Large intestine (tissue), 3 donors: ENCODE measurements at regions not wholly inside any gene's neighbourhood (a gene's known extent, or its start where the extent isn't known, plus 50 kb on each side); places are given as distances from the start of the nearest gene placed in this dataset.

Source experiments
- DNase-seq, 2 donors: peaks; one replicate each; pipeline versions ENCODE4 v3.0.0 to v3.0.0-alpha.2; 2013
- H3K27ac ChIP-seq: one replicate; pipeline ENCODE4 v1.5.1; 2013; ENCODE audit warnings: low read length
- H3K27me3 ChIP-seq: 2 replicates; pipeline ENCODE4 v1.6.1; 2013; ENCODE audit warnings: low read length; ENCODE audit not compliant: control insufficient read depth, insufficient read depth
- H3K36me3 ChIP-seq: 2 replicates; pipeline ENCODE4 v1.6.1; 2013; ENCODE audit warnings: low read length; ENCODE audit not compliant: control insufficient read depth, insufficient read depth
- H3K4me1 ChIP-seq: one replicate; pipeline ENCODE4 v1.6.1; 2013; ENCODE audit warnings: low read length; ENCODE audit not compliant: control insufficient read depth, insufficient read depth
- H3K4me3 ChIP-seq: one replicate; pipeline ENCODE4 v1.5.1; 2013; ENCODE audit warnings: low read length
- H3K9me3 ChIP-seq: one replicate; pipeline ENCODE4 v1.6.1; 2013; ENCODE audit warnings: mild to moderate bottlenecking, low read depth, low read length, moderate library complexity; ENCODE audit not compliant: control insufficient read depth
- WGBS: methylation state at CpG from one replicate; pipeline ENCODE4 v1.1.5; 2013; ENCODE audit warnings: low lambda C conversion rate; ENCODE audit not compliant: insufficient coverage; 5-methylcytosine and 5-hydroxymethylcytosine counted together

DNA sequence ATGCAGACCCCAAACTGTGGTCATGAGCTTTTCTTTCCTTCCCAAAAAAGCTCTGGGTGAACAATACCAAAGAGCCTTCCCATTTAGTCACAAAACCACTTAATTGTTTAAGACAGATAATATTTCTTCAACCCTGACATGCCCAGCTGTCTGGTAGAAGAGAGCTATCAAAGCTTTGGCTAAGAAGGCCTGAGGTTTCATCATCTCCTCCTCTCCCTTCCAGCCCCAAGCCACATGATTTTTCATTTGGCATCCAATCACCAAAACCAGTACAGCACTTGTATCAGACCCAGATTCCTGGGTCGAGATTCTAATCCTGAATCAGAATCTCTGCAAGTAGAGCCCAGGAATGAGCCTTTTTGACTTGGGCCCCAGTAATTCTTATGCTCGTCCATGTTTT is 199.6 kb upstream of the TMEM260 start:
- WGBS = 33% methylated on average over 1 of the region's 2 CpGs
- no peaks in the 10 kb centered on the region for H3K9me3 ChIP-seq
- H3K36me3 ChIP-seq = no peaks in the 10 kb centered on the region

DNA sequence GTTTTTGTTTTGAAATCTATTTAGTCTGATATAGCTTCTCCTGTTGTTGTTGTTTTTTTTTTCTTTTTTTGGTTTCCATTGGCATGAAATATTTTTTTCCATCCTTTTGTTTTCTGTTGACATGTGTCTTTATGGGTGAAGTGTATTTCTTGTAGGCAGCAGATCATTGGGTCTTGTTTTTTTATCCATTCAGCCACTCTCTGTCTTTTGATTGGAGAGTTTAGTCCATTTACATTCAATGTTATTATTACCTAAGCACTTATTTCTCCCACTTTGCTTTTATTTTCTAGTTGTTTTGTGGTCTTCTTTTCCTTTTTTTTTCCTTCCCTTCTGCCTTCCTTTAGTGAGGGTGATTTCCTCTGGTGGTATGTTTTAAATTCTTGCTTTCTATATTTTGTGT is 193.6 kb upstream of the TMEM260 start:
- no peak overlapping the region for H3K4me3 ChIP-seq

More for the DNA sequence above, 199.6 kb upstream of the TMEM260 start:
- Histone ChIP-seq H3K4me3 (no peak overlapping the region), H3K4me1 (no peaks in the 10 kb centered on the region), H3K27me3 (no peaks in the 10 kb centered on the region), H3K27ac (no peak overlapping the region)
- no peak for DNase-seq

DNA sequence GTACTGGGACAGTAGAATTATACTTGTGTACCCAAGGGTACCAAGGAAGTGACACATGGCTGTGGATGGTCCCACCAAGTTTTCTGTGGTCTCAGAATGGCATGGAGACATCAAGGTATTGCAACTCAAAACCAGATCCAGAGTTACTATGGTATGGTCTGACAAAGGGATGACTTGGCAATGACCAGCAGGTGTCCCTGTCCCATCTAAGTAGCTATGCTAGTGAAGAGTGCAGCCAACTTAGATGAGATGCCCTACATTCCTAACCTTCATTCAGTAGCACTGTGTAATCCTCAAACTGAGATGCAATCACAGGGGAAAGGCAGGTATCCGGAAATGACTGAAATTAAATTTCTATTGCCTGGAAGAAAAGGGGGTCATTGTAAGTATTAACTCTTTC is 188.7 kb upstream of the TMEM260 start:
- Histone ChIP-seq H3K27me3 (no peaks in the 10 kb centered on the region), H3K27ac (no peak overlapping the region)
- WGBS = no CpG with 5 or more reads among the region's 1 CpG

More for the DNA sequence above, 193.6 kb upstream of the TMEM260 start:
- H3K27ac ChIP-seq = no peak overlapping the region
- H3K9me3 ChIP-seq = no peaks in the 10 kb centered on the region
- no peaks in the 10 kb centered on the region for H3K36me3 ChIP-seq
- no peaks in the 10 kb centered on the region for H3K27me3 ChIP-seq
- no peaks in the 10 kb centered on the region for H3K4me1 ChIP-seq
- DNase-seq = no peak

DNA sequence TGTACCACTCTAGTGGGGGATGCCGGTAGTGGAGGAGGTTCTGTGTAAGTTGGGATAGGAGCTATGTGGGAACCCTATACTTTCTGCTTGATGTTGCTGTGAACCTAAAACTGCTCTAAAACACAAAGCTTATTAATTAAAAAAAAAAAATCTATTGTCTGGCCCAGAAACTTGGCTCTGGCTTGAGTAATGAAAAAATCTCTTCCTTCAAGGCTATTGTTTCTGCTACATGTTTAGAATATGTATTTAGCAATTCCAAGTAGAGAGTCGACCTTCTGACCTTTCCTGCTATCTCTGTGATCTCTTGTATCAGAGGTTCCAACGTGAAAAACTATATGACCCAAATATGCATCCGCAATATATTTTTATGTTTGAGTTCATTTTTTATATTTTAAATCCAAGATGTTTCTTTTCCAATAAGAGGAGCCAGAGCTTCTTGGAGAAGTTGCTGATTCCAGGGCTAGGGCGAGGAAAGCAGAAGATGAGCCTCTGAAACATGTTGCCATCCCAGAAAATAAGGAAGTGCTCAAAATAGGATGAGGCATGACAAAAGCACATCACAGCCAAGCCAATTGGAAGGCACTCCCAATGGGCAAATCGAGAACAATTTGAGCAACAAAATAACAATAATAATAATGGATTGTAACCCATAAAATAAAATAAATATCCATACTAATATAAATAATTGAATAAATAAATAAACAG is 184.6 kb upstream of the TMEM260 start:
- no peak overlapping the region for H3K27ac ChIP-seq
- H3K4me3 ChIP-seq = no peak overlapping the region
- 56% methylated on average over 2 of the region's 6 CpGs for WGBS
- H3K9me3 ChIP-seq = no peaks in the 10 kb centered on the region
- H3K4me1 ChIP-seq = no peaks in the 10 kb centered on the region
- no peaks in the 10 kb centered on the region for H3K36me3 ChIP-seq
- no peaks in the 10 kb centered on the region for H3K27me3 ChIP-seq
- no peak for DNase-seq

More for the DNA sequence above, 188.7 kb upstream of the TMEM260 start:
- H3K4me3 ChIP-seq = no peak overlapping the region
- no peaks in the 10 kb centered on the region for H3K9me3 ChIP-seq
- DNase-seq = no peak
- H3K36me3 ChIP-seq = no peaks in the 10 kb centered on the region
- H3K4me1 ChIP-seq = no peaks in the 10 kb centered on the region

DNA sequence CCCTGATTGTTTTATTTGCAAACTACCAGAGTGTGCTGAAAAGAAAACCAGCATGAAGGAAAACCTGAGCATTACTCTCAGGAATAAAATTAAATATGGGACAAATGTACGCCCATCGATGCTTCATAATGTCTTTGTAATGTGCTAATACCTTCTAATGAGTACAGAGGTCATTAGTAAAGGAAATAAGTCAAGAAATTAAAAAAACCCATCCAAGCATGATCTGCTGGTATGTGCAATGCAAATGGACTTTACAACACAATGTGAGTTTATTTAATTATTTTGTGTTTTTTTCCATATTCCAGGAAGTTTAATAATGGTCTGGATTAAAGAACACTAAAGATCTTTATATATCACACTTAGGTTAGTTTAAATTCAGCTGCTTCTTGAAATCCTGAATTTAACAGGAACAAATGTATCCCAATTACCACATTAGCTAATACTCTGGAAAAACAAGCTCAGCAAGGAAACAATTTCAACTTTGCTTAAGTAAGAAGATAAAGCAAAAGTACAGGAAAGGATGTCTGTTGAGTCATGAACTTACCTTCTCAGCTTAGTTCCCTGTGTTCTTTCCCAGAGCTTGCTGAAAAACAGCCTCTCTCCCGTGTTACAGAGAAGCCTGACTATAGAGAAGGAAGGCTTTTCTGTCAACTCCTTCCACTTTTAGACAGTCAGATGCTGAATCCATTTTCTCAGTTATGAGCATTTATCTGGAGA is 179.3 kb upstream of the TMEM260 start:
- no peak for DNase-seq
- Histone ChIP-seq H3K36me3 (no peaks in the 10 kb centered on the region), H3K4me1 (no peaks in the 10 kb centered on the region), H3K4me3 (no peak overlapping the region), H3K27ac (no peak overlapping the region), H3K27me3 (no peaks in the 10 kb centered on the region), H3K9me3 (no peaks in the 10 kb centered on the region)
- 49% methylated on average over 2 of the region's 3 CpGs for WGBS

DNA sequence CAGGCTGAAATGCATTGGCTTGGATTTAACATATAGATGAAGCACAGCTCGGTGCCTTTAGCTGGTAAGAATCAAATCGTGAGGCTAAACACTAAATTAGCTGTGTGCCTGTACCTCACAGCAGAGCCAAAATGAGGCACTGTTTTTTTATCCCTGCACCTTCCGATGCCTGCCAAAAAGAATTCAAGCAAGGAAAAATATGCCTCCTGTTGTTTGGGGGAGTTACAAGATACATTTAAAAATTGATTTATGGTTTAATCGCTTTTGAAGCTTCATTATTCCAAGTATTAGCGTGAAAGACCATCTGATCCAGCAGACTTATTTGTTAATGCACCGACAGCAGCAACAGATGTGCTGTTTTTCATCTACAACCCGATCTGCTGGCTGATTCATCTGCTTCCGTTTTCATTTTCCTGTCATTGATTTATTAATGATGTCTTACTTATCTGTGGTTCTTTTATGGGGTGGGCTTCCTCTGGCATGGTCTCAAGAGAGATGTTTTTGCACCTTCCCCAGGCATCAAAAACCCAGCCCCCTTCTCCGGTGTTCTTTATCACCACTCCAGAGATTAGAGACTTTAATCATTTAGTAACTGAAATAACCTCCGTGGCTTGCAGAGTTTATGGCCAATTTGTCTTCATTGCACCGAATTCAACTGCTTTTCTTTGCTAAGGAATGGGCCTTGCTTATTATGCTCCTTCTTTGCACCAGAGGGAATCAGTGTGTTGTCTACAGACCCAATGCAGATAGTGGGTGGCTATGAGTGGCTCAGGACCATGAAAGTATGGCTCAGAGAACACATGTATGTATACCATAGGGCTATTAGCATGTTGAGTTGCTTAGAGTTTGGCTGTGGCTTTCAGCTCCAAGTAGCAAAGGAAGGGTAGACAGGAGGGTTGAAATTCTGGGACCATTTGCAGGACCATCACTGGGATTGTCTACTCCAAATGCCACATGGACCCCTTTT is 166.8 kb upstream of the TMEM260 start:
- Histone ChIP-seq H3K27ac (no peak overlapping the region), H3K4me3 (no peak overlapping the region), H3K27me3 (no peaks in the 10 kb centered on the region), H3K9me3 (no peaks in the 10 kb centered on the region), H3K4me1 (no peaks in the 10 kb centered on the region), H3K36me3 (no peaks in the 10 kb centered on the region)
- 36% methylated on average over 7 of the region's 11 CpGs for WGBS
- DNase-seq = no peak

DNA sequence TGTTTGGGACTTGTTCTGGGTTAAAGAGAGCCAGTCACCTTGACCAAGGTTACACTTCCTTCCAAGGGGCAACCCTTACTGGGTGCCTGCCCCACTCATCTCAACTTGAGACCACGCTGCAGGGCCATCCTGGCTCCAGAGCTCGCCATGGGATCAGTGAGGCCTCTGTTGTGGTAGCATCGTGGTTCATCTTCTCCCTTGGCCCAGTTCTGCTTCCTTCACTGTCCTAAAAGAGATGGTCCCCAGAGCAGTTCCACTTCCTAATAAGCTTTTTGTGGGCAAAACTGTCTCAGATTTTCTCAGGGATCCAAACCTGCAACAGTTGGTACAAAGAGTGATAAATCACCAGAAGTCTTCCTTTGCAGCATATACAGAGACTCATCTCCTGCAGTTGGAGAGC is 165.9 kb upstream of the TMEM260 start:
- H3K36me3 ChIP-seq = no peaks in the 10 kb centered on the region
- H3K27ac ChIP-seq = no peak overlapping the region
- DNase-seq = no peak
- H3K27me3 ChIP-seq = no peaks in the 10 kb centered on the region
- no peaks in the 10 kb centered on the region for H3K4me1 ChIP-seq
- no peaks in the 10 kb centered on the region for H3K9me3 ChIP-seq
- WGBS = no CpG with 5 or more reads among the region's 3 CpGs
- H3K4me3 ChIP-seq = no peak overlapping the region

DNA sequence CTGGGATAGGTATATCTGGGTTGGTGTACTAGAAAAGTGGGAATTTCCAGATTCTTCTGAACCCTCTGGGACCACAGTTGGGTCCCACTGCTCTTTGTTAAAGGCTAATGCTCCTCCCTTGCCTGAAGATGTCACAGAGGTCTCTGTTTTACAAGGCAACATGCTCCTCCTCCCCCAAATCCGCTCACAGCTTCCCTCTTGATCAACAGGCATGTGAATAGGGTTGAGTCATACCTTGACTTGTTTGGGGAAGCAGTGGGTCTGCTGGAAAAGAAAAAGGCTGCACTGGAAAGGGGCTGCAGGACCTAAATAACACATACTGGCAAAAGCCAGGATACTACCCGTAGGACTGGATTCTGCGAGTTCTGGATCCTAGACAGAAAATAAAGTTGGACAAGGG is 165.4 kb upstream of the TMEM260 start:
- H3K4me3 ChIP-seq = no peak overlapping the region
- WGBS = no CpG with 5 or more reads among the region's 3 CpGs
- DNase-seq = no peak
- no peaks in the 10 kb centered on the region for H3K27me3 ChIP-seq
- no peaks in the 10 kb centered on the region for H3K36me3 ChIP-seq
- H3K4me1 ChIP-seq = no peaks in the 10 kb centered on the region
- no peak overlapping the region for H3K27ac ChIP-seq
- H3K9me3 ChIP-seq = no peaks in the 10 kb centered on the region

DNA sequence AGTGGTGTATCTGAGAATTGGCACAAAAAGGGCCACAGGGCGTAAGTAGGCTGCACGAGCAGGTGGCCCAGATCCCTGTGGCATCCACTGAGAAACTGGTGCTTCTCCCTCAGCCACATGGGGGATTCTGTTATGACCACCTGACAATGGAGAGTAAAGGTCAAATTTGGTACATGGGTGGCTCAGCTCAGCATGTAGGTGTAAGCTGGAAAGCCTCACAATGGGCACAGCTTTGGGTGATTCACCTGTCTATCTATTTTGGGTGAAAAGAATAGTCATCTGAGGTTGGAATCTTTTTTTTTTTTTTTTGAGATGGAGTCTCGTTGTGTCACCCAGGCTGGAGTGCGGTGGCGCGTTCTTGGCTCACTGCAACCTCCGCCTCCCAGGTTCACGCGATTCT is 163.4 kb upstream of the TMEM260 start:
- H3K27ac ChIP-seq = no peak overlapping the region
- no peaks in the 10 kb centered on the region for H3K27me3 ChIP-seq
- no peak for DNase-seq
- H3K36me3 ChIP-seq = no peaks in the 10 kb centered on the region
- no peaks in the 10 kb centered on the region for H3K9me3 ChIP-seq
- WGBS = no CpG with 5 or more reads among the region's 9 CpGs
- no peak overlapping the region for H3K4me3 ChIP-seq
- no peaks in the 10 kb centered on the region for H3K4me1 ChIP-seq

DNA sequence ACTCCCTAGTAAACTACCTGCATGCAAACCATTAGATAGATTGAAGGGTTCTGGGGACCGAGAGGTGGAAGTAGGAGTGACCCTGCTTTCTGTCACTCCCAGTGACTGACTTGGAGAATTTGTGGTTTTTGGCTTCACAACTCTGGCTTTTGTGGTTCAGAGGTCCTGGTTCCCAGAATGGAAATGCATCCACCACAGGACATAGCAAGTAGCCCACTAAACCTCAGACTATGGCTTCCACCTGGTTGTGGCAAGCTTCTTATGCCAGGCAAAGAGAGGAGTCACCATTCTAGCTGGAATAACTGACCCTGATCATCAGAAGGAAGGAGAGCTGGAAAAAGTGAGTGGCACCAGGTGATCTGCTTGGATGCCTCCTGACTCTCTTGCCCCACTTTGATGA is 162.4 kb upstream of the TMEM260 start:
- Histone ChIP-seq H3K4me3 (no peak overlapping the region), H3K27me3 (no peaks in the 10 kb centered on the region), H3K4me1 (no peaks in the 10 kb centered on the region), H3K36me3 (no peaks in the 10 kb centered on the region), H3K9me3 (no peaks in the 10 kb centered on the region), H3K27ac (no peak overlapping the region)
- no peak for DNase-seq
- no CpG with 5 or more reads among the region's 1 CpG for WGBS
